ENCODE measurements at regions not wholly inside any gene's neighbourhood (a gene's known extent, or its start where the extent isn't known, plus 50 kb on each side); places are given as distances from the start of the nearest gene placed in this dataset.
"Not testable (repeated sequence)": the region's sequence is repeated elsewhere in the genome, so short reads cannot be mapped to it uniquely, and the experiment has no call there.

- DNase-seq = no peak
Observed at GRCh38 chr21:15442743-15443469, 286.9 kb upstream of the USP25 start.

DNA sequence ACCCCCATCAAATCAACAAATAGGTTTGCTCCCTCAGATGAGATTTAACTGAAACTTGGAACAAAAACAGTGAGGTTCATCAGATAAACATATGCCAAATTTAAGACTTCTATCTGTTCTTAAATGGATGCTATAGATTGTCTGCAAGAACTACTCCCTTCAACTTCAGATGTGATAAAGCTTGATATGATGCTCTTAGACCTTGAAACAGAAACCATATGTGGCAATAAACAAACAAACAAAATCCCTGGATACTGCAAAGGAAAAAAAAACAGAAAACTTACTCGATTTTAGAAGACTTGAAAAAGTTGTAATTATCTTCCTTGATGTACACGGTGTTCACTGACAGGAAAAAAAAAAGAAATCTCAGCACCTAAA is 286.1 kb upstream of the USP25 start:
- no peak for DNase-seq

GRCh38 chr21:15444118-15444960 is 285.4 kb upstream of the USP25 start:
- no peak for DNase-seq

- DNase-seq = no peak
Observed at GRCh38 chr21:15445327-15445726, 284.5 kb upstream of the USP25 start.

- no peak for DNase-seq
Observed at GRCh38 chr21:15446223-15446622, 283.6 kb upstream of the USP25 start.

- DNase-seq = no peak
Observed at GRCh38 chr21:15449556-15449955, 280.2 kb upstream of the USP25 start.

DNA sequence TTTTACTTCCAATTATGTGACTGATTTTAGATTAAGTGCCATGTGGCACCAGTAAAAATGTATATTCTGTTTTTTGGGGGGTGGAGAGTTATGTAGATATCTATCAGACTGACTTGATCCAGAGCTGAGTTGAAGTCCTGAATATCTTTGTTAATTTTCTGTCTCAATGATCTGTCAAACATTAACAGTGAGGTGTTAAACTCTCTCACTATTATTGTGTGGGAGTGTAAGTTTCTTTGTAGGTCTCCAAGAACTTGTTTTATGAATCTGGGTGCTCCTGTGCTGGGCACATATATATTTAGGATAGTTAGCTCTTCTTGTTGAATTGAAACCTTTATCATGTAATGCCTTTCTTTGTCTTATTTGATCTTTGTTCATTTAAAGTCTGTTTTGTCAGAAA is 276.5 kb upstream of the USP25 start:
- DNase-seq = no peak

GRCh38 chr21:15453785-15454184 is 276.0 kb upstream of the USP25 start:
- not testable (repeated sequence) for DNase-seq

- DNase-seq = not testable (repeated sequence)
Observed at GRCh38 chr21:15454931-15455330, 274.9 kb upstream of the USP25 start.

DNA sequence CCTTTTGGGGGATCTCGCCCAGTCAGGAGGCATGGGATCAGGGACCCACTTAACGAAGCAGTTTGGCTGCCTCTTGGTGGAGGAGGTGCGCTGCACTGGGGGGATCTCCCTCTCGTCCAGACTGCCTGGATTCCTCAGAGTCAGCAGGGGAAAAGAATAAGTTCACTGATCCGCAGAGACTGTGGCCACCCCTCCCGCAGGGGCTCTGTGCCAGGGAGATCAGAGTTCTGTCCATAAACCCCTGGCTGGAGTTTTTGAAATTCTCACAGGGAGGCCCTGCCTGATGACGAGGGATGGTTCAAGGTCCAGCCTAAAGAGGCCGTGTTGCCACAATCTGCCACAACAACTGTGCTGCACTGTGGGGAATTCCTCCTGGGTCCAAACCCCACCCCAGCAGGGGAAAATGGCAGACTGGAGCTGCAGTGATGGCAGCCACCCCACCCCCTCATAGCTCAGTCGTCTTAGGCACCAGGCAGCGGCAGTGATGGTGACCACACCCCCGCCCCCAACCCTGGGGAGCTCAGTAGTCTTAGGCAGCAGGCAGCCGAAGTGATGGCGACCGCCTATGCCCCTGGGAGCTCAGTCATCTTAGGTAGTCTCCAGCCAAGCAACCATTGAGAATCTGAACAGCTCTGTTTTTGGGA is 273.8 kb upstream of the USP25 start:
- DNase-seq = no peak

DNA sequence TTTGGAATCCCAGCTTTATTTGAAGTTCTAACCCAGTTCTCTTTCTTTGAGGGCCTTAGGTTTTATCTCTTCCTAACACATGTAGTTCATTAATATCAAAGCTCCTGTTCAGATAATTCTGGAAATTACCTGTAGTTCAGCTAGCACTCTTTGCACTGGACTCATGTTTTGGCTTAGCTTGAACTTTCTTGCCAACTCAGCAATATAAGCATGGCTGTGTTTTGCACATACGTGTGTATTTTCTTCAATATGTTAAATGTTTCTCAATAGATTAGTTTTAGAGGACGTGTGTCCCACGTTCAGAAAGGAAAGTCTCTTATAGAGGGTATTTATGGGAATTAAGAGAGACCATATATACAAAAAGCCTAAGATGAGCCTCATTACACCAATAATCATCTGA is 271.8 kb upstream of the USP25 start:
- no peak for DNase-seq

- DNase-seq = no peak
Observed at GRCh38 chr21:15462092-15462491, 267.7 kb upstream of the USP25 start.

GRCh38 chr21:15466329-15466728 is 263.5 kb upstream of the USP25 start:
- DNase-seq = no peak

- no peak for DNase-seq
Observed at GRCh38 chr21:15468368-15468767, 261.4 kb upstream of the USP25 start.

DNA sequence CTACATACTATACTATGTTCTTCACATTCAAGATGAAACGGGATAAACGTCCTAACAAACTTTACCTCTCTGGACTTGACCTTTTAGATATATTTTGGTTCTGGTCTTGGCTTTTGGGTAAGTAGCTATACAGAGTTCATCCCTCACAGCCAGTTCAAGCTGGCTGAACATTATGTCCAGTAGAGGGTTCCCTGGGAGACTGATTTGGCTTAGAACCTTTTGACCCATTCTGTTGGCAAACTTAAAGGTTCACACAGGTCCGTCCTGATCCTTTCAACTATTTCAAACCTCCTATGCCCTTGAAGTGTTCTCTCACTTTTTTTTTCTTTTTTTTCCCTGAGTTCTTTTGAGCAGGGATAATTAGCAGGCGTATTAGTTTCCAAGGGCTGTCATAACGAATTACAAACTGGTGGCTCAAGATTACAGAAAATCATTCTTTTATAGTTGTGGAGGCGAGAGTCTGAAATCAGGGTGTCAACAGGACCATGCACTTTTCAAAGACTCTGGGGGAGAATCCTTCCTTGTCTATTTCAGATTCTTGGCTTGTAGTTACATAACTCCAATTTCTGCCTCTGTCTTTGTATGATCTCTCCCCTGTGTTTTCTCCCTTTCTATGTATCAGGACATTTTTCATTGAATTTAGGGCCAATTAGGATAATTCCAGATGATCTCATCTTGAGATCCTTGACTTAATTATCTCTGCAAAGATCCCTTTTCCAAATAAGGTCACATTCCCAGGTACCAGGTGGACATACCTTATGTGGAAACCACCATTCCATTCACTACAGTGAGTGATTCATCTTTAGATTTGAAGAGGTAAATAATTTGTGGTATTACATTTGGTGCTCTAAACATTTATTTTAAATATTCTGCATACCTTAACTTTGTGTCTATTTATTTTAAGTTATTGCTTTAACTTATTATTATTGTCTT is 257.4 kb upstream of the USP25 start:
- no peak for DNase-seq

- not testable (repeated sequence) for DNase-seq
Observed at GRCh38 chr21:15477773-15478172, 252.0 kb upstream of the USP25 start.

DNA sequence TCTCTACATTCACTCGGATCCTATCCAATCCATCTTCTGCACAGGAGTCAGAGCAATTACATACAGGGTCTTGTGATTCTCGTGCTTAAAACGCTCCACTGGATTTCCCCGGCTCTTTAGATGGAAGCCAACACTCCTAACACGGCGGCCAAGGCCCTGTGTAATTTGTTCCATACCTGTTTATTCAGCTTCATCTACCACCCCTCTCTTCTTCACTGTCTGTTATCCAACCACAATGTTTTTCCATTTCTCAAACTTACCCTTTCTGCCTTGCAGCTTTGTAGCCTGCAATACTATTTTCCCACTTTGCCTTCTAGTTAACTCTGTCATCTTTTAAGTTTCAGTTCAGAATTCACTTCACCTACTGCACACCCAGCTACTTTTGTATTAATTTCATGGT is 249.6 kb upstream of the USP25 start:
- DNase-seq = no peak

GRCh38 chr21:15483138-15483780 is 246.5 kb upstream of the USP25 start:
- DNase-seq = peak; percentile 36

GRCh38 chr21:15486460-15487195 is 243.2 kb upstream of the USP25 start:
- DNase-seq = no peak

GRCh38 chr21:15487196-15487550 is 242.6 kb upstream of the USP25 start:
- no peak for DNase-seq

- DNase-seq = no peak
Observed at GRCh38 chr21:15491100-15491499, 238.7 kb upstream of the USP25 start.

GRCh38 chr21:15493646-15494045 is 236.1 kb upstream of the USP25 start:
- DNase-seq = no peak
